SK-N-SH treated with all-trans-retinoic acid at 6 μM for 48 hours (cell line): ENCODE measurements at regions not wholly inside any gene's neighbourhood (a gene's known extent, or its start where the extent isn't known, plus 50 kb on each side); places are given as distances from the start of the nearest gene placed in this dataset.

ENCODE experiments used
- ATAC-seq: fragments of 200-7000 bp; cut with Tn5 transposase; 3 replicates; pipeline ENCODE4 v1.9.1; 2020; ENCODE audit warnings: mild to moderate bottlenecking, moderate library complexity
- ARNTL ChIP-seq: fragments of 450-650 bp; formaldehyde crosslinking; IDR thresholded peaks from 2 replicates; pipeline ENCODE4 v1.5.0; 2020; ENCODE audit warnings: low read depth, mild to moderate bottlenecking, moderate library complexity, borderline replicate concordance
- BACH2 ChIP-seq: fragments of 250-450 bp; sonication (Bioruptor Pico); IDR thresholded peaks from 2 replicates; pipeline ENCODE4 v1.9.0; 2021; ENCODE audit warnings: mild to moderate bottlenecking, borderline replicate concordance
- ESRRG ChIP-seq: fragments of 250-450 bp; sonication (Bioruptor Pico); IDR thresholded peaks from 2 replicates; pipeline ENCODE4 v1.6.1; 2021; ENCODE audit warnings: mild to moderate bottlenecking
- ISL1 ChIP-seq: fragments of 250-450 bp; sonication (Bioruptor Pico); IDR thresholded peaks from 2 replicates; pipeline ENCODE4 v2.1.2; 2022; ENCODE audit warnings: mild to moderate bottlenecking, moderate library complexity
- OSR1 ChIP-seq: fragments of 250-450 bp; sonication (Bioruptor Pico); IDR thresholded peaks from 2 replicates; pipeline ENCODE4 v1.8.0; 2022; ENCODE audit warnings: moderate library complexity, mild to moderate bottlenecking, inconsistent platforms
- PPARA ChIP-seq: fragments of 250-450 bp; sonication (Bioruptor Pico); IDR thresholded peaks from 2 replicates; pipeline ENCODE4 v1.5.0; 2020; ENCODE audit warnings: mild to moderate bottlenecking, borderline replicate concordance
- RARB ChIP-seq: fragments of 250-450 bp; sonication (Bioruptor Pico); IDR thresholded peaks from 2 replicates; pipeline ENCODE4 v1.8.0; 2021; ENCODE audit warnings: mild to moderate bottlenecking, moderate library complexity
- TCF4 ChIP-seq: fragments of 250-450 bp; sonication (Bioruptor Pico); IDR thresholded peaks from 2 replicates; pipeline ENCODE4 v1.8.0; 2021; ENCODE audit warnings: mild to moderate bottlenecking, moderate library complexity, borderline replicate concordance
- TOX ChIP-seq: fragments of 250-450 bp; sonication (Bioruptor Pico); IDR thresholded peaks from 2 replicates; pipeline ENCODE4 v1.8.0; 2021; ENCODE audit warnings: mild to moderate bottlenecking, moderate library complexity, borderline replicate concordance
- ZC3H10 ChIP-seq: fragments of 250-450 bp; sonication (Bioruptor Pico); IDR thresholded peaks from 2 replicates; pipeline ENCODE4 v1.5.1; 2021; ENCODE audit warnings: mild to moderate bottlenecking, moderate library complexity
- ZFP3 ChIP-seq: fragments of 250-450 bp; sonication (Bioruptor Pico); IDR thresholded peaks from 2 replicates; pipeline ENCODE4 v1.5.0; 2020; ENCODE audit warnings: mild to moderate bottlenecking, moderate library complexity
- ZFP30 ChIP-seq: fragments of 450-650 bp; formaldehyde crosslinking; IDR thresholded peaks from 2 replicates; pipeline ENCODE4 v1.5.0; 2022; ENCODE audit warnings: mild to moderate bottlenecking, moderate library complexity
- ZNF70 ChIP-seq: fragments of 450-650 bp; formaldehyde crosslinking; IDR thresholded peaks from 2 replicates; pipeline ENCODE4 v1.5.0; 2020; ENCODE audit warnings: mild to moderate bottlenecking, moderate library complexity
- ZNF8 ChIP-seq: fragments of 450-650 bp; formaldehyde crosslinking; IDR thresholded peaks from 2 replicates; pipeline ENCODE4 v1.5.0; 2020; ENCODE audit warnings: mild to moderate bottlenecking, moderate library complexity
- TF ChIP-seq, protein P1 (sequence below): fragments of 250-450 bp; sonication (Bioruptor Pico); IDR thresholded peaks from 2 replicates; pipeline ENCODE4 v1.5.1; 2020; ENCODE audit warnings: low read depth, mild to moderate bottlenecking, moderate library complexity
- TF ChIP-seq, protein P2 (sequence below): fragments of 250-450 bp; sonication (Bioruptor Pico); IDR thresholded peaks from 2 replicates; pipeline ENCODE4 v1.5.1; 2021; ENCODE audit warnings: mild to moderate bottlenecking, moderate library complexity
- TF ChIP-seq, protein P3 (sequence below): fragments of 250-450 bp; sonication (Bioruptor Pico); IDR thresholded peaks from 2 replicates; pipeline ENCODE4 v1.5.0; 2020; ENCODE audit warnings: mild to moderate bottlenecking, moderate library complexity
- TF ChIP-seq, protein P4 (sequence below): fragments of 250-450 bp; sonication (Bioruptor Pico); IDR thresholded peaks from 2 replicates; pipeline ENCODE4 v1.8.0; 2020; ENCODE audit warnings: mild to moderate bottlenecking, moderate library complexity, borderline replicate concordance
- TF ChIP-seq, protein P5 (sequence below): fragments of 250-450 bp; sonication (Bioruptor Pico); IDR thresholded peaks from 2 replicates; pipeline ENCODE4 v1.8.0; 2021; ENCODE audit warnings: low read depth, mild to moderate bottlenecking, moderate library complexity, borderline replicate concordance

DNA sequence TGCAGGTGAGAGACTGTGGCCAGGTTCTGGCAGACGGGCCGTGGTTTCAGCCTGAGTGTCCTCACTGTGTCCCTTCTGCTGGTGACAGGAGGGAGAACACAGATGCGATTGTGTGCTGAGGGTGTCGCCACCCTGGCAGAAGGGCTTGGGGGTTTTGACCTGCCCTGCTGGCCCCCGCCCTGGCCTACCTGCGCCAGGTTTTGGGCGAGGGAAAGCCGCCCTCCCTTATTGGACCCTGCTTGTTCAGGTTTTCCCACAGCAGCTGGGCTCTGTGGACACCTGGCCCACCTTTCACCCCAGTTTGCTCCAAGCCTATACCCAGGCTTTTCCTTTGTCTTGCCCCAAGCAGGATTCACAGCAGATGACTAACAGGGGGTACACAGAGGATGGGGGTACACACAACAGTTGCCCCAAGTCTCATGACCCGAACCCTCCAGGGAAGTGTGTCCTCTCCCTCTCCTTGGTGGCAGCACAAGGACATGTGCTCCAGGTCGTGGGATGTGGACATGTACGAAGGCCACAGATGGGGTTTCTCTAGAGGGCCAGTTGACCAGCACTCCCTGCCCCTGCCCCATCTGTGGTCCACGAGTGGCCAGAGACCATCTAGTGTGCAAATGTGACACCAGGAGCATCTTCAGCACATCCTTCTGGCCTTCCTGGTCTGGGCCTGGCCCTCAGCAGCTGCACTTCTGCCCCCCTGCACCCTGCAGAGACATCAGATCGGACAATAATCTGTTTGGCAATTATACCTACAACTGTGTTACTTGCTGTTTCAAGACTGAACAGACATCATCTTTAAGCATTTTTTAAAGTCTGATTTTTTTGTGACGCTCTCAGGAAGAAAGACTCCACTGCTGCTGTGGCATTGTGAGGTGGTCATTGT is 265.8 kb upstream of the IRX4 start:
- ATAC-seq: peak; percentile 22; the same call in 2 of the 3 replicates
- TF ChIP-seq ISL1 (CRISPR knock-in tag) (no peak), ZNF8 (CRISPR knock-in tag) (no peak), ZFP3 (no peak), ZFP30 (CRISPR knock-in tag) (no peak), TCF4 (CRISPR knock-in tag) (no peak), ZC3H10 (CRISPR knock-in tag) (no peak), RARB (CRISPR knock-in tag) (no peak), ZNF70 (no peak)
- TF ChIP-seq, protein P1, sequence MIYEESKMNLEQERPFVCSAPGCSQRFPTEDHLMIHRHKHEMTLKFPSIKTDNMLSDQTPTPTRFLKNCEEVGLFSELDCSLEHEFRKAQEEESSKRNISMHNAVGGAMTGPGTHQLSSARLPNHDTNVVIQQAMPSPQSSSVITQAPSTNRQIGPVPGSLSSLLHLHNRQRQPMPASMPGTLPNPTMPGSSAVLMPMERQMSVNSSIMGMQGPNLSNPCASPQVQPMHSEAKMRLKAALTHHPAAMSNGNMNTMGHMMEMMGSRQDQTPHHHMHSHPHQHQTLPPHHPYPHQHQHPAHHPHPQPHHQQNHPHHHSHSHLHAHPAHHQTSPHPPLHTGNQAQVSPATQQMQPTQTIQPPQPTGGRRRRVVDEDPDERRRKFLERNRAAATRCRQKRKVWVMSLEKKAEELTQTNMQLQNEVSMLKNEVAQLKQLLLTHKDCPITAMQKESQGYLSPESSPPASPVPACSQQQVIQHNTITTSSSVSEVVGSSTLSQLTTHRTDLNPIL (CRISPR knock-in tag): no peak
- TF ChIP-seq, protein P2, sequence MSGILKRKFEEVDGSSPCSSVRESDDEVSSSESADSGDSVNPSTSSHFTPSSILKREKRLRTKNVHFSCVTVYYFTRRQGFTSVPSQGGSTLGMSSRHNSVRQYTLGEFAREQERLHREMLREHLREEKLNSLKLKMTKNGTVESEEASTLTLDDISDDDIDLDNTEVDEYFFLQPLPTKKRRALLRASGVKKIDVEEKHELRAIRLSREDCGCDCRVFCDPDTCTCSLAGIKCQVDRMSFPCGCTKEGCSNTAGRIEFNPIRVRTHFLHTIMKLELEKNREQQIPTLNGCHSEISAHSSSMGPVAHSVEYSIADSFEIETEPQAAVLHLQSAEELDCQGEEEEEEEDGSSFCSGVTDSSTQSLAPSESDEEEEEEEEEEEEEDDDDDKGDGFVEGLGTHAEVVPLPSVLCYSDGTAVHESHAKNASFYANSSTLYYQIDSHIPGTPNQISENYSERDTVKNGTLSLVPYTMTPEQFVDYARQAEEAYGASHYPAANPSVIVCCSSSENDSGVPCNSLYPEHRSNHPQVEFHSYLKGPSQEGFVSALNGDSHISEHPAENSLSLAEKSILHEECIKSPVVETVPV (CRISPR knock-in tag): no peak
- TF ChIP-seq, all 23 proteins: peak for 0

DNA sequence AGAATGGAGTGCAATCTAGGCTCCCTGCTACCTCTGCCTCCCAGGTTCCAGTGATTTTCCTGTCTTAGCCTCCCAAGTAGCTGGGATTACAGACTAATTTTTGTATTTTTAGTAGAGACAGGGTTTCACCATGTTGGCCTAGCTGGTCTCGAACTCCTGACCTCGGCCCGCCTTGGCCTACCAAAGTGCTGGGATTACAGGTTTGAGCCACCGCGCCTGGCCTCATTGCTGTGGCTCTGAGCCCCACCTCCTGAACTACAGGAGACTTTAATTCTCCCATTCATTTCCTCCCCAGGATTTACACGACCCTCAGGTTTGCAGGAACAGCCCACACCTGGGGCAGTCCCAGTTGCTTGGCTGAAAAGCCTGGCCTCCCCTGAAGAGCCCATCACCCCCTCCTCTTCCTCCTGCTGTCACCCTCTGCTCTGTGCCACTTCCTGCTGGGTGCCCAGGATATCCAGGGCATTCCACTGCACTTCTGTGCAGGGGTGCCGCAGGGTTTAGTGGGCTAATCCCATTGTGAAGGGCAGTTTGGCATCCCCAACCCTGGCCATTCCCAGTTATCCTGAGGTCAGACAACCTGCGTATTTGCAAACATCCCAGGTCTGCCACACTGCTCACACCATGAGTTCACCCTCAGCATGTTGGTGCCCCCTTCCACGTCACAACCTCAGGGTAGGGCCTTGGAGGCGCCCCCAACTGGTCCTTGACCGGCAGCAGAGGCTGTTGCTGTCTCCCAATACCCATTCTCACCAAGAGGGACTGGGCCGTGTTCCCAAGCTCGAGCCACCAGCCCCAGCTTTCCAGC is 265.0 kb upstream of the IRX4 start:
- no peak for TF ChIP-seq ESRRG (CRISPR knock-in tag)
- no peak for TF ChIP-seq PPARA (CRISPR knock-in tag)
- TF ChIP-seq BACH2 (CRISPR knock-in tag): no peak
- TF ChIP-seq ZFP3: no peak
- TF ChIP-seq ARNTL: no peak
- no peak for TF ChIP-seq RARB (CRISPR knock-in tag)
- TF ChIP-seq, protein P3, sequence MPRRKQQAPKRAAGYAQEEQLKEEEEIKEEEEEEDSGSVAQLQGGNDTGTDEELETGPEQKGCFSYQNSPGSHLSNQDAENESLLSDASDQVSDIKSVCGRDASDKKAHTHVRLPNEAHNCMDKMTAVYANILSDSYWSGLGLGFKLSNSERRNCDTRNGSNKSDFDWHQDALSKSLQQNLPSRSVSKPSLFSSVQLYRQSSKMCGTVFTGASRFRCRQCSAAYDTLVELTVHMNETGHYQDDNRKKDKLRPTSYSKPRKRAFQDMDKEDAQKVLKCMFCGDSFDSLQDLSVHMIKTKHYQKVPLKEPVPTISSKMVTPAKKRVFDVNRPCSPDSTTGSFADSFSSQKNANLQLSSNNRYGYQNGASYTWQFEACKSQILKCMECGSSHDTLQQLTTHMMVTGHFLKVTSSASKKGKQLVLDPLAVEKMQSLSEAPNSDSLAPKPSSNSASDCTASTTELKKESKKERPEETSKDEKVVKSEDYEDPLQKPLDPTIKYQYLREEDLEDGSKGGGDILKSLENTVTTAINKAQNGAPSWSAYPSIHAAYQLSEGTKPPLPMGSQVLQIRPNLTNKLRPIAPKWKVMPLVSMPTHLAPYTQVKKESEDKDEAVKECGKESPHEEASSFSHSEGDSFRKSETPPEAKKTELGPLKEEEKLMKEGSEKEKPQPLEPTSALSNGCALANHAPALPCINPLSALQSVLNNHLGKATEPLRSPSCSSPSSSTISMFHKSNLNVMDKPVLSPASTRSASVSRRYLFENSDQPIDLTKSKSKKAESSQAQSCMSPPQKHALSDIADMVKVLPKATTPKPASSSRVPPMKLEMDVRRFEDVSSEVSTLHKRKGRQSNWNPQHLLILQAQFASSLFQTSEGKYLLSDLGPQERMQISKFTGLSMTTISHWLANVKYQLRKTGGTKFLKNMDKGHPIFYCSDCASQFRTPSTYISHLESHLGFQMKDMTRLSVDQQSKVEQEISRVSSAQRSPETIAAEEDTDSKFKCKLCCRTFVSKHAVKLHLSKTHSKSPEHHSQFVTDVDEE: no peak
- TF ChIP-seq, protein P4, sequence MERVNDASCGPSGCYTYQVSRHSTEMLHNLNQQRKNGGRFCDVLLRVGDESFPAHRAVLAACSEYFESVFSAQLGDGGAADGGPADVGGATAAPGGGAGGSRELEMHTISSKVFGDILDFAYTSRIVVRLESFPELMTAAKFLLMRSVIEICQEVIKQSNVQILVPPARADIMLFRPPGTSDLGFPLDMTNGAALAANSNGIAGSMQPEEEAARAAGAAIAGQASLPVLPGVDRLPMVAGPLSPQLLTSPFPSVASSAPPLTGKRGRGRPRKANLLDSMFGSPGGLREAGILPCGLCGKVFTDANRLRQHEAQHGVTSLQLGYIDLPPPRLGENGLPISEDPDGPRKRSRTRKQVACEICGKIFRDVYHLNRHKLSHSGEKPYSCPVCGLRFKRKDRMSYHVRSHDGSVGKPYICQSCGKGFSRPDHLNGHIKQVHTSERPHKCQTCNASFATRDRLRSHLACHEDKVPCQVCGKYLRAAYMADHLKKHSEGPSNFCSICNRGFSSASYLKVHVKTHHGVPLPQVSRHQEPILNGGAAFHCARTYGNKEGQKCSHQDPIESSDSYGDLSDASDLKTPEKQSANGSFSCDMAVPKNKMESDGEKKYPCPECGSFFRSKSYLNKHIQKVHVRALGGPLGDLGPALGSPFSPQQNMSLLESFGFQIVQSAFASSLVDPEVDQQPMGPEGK (CRISPR knock-in tag): no peak
- TF ChIP-seq ZNF8 (CRISPR knock-in tag): no peak
- no peak for TF ChIP-seq ZC3H10 (CRISPR knock-in tag)
- TF ChIP-seq, protein P5, sequence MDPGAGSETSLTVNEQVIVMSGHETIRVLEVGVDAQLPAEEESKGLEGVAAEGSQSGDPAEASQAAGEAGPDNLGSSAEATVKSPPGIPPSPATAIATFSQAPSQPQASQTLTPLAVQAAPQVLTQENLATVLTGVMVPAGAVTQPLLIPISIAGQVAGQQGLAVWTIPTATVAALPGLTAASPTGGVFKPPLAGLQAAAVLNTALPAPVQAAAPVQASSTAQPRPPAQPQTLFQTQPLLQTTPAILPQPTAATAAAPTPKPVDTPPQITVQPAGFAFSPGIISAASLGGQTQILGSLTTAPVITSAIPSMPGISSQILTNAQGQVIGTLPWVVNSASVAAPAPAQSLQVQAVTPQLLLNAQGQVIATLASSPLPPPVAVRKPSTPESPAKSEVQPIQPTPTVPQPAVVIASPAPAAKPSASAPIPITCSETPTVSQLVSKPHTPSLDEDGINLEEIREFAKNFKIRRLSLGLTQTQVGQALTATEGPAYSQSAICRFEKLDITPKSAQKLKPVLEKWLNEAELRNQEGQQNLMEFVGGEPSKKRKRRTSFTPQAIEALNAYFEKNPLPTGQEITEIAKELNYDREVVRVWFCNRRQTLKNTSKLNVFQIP (CRISPR knock-in tag): no peak
- no peak for TF ChIP-seq ZNF70
- TF ChIP-seq ZFP30 (CRISPR knock-in tag): no peak
- TF ChIP-seq, protein P1 (CRISPR knock-in tag): no peak
- TF ChIP-seq, protein P2 (CRISPR knock-in tag): no peak
- no peak for TF ChIP-seq OSR1
- no peak for TF ChIP-seq TOX
- no peak for ATAC-seq
